ENCODE measurements at regions not wholly inside any gene's neighbourhood (a gene's known extent, or its start where the extent isn't known, plus 50 kb on each side); places are given as distances from the start of the nearest gene placed in this dataset.

DNA sequence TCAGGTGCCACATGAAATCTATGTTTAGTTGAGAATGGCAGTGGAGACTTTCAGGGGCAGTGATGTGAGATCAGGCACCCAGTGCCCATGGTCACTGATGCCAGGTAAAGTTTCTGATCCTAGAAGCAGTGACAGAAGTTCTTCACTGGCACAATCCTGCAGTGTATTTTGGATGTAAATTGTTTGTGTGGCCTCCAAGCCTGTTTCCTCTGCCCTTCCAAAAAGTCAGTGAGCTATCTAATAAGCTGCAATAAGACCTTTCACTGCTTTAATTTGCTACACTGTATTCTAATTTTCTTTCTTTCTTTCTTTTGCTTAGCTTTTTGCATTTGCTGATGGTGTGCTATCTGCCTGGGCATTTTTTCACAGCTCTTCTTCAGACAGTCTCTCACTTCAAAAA lies 1348.6 kb downstream of the ADGRL3 start:
- no peak for DNase-seq (ENCODE audit: extremely low read depth, insufficient read length)
- Histone ChIP-seq H3K4me3 (replicated peaks; ENCODE audit: low read depth, low read length) (no peak overlapping the region), H3K36me3 (ENCODE audit: control insufficient read depth, insufficient read depth, low read length) (no peaks in the 10 kb centered on the region), H3K27me3 (replicated peaks; ENCODE audit: control insufficient read depth, insufficient read depth, low read length) (no peaks in the 10 kb centered on the region)
- TF ChIP-seq, protein P1, sequence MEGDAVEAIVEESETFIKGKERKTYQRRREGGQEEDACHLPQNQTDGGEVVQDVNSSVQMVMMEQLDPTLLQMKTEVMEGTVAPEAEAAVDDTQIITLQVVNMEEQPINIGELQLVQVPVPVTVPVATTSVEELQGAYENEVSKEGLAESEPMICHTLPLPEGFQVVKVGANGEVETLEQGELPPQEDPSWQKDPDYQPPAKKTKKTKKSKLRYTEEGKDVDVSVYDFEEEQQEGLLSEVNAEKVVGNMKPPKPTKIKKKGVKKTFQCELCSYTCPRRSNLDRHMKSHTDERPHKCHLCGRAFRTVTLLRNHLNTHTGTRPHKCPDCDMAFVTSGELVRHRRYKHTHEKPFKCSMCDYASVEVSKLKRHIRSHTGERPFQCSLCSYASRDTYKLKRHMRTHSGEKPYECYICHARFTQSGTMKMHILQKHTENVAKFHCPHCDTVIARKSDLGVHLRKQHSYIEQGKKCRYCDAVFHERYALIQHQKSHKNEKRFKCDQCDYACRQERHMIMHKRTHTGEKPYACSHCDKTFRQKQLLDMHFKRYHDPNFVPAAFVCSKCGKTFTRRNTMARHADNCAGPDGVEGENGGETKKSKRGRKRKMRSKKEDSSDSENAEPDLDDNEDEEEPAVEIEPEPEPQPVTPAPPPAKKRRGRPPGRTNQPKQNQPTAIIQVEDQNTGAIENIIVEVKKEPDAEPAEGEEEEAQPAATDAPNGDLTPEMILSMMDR (IDR thresholded peaks at IDR 0.05; ENCODE audit: insufficient read depth, low read length, poor library complexity, severe bottlenecking) = no peak

DNA sequence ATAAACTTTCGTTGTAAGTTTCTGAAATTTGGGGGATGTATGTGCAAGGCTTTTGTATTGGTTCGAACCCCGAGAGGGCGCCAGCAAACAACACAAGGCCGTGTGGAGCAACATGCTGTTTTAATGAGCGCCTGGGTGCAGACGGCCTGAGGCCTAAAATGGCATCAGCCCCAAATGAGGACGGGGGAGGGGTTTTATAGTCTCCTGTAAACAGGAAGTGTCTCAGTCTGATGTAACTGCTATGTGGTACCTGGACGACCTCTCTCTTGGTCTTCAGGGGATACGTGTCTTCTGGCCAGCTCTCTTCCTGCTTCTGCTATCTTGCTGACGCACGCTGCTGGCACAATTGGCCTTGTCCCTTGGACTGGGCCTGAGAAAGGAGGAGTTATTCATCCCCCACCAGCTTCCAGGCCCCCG lies 1348.0 kb downstream of the ADGRL3 start:
- H3K4me3 ChIP-seq (replicated peaks; ENCODE audit: low read depth, low read length) = no peak overlapping the region
- no peak for DNase-seq (ENCODE audit: extremely low read depth, insufficient read length)
- TF ChIP-seq, protein P1 (IDR thresholded peaks at IDR 0.05; ENCODE audit: insufficient read depth, low read length, poor library complexity, severe bottlenecking) = no peak
- H3K27me3 ChIP-seq (replicated peaks; ENCODE audit: control insufficient read depth, insufficient read depth, low read length) = no peaks in the 10 kb centered on the region
- H3K36me3 ChIP-seq (ENCODE audit: control insufficient read depth, insufficient read depth, low read length) = no peaks in the 10 kb centered on the region

DNA sequence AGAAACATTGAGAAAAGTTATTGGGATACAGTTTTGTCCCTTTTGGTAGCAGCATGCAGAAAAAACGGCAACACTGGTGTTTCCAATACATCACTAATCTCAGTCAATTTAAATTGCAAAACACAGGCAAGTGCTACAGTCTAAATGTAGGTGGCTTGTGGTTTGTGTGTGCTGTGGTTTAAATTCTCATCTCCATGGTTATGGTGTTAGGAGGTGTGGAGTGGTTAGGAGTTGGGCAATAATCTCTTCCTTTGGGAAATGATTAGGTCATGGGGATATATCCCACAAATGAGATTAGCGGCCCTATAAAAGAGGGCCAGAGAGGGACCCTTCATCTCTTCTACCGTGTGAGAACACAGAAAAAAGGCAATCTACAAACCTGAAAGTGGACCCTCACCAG lies 1344.3 kb downstream of the ADGRL3 start:
- TF ChIP-seq, protein P1 (IDR thresholded peaks at IDR 0.05; ENCODE audit: insufficient read depth, low read length, poor library complexity, severe bottlenecking) = no peak

DNA sequence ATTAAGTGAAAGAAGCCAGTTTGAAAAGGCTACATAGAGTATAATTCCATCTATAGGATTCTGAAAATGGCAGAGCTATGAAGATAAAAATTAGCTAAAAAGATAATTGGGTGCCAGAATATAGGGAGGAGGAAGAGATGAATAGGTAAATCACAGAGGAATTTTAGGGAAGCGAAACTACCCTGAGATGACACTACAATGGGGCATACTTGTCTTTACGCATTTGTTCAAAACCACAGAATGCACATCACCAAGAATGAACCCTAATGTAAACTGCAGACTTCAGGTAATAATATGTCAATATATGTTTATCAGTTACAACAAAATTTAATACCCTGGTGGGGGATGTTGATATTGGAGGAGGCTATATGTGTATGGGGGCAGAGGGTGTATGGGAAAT lies 1342.9 kb downstream of the ADGRL3 start:
- TF ChIP-seq, protein P1 (IDR thresholded peaks at IDR 0.05; ENCODE audit: insufficient read depth, low read length, poor library complexity, severe bottlenecking) = no peak
- H3K27me3 ChIP-seq (replicated peaks; ENCODE audit: control insufficient read depth, insufficient read depth, low read length) = no peaks in the 10 kb centered on the region
- no peak overlapping the region for H3K4me3 ChIP-seq (replicated peaks; ENCODE audit: low read depth, low read length)
- DNase-seq (ENCODE audit: extremely low read depth, insufficient read length) = no peak
- no peaks in the 10 kb centered on the region for H3K36me3 ChIP-seq (ENCODE audit: control insufficient read depth, insufficient read depth, low read length)

More for the DNA sequence above, 1344.3 kb downstream of the ADGRL3 start:
- Histone ChIP-seq H3K36me3 (ENCODE audit: control insufficient read depth, insufficient read depth, low read length) (no peaks in the 10 kb centered on the region), H3K27me3 (replicated peaks; ENCODE audit: control insufficient read depth, insufficient read depth, low read length) (no peaks in the 10 kb centered on the region), H3K4me3 (replicated peaks; ENCODE audit: low read depth, low read length) (no peak overlapping the region)
- no peak for DNase-seq (ENCODE audit: extremely low read depth, insufficient read length)

DNA sequence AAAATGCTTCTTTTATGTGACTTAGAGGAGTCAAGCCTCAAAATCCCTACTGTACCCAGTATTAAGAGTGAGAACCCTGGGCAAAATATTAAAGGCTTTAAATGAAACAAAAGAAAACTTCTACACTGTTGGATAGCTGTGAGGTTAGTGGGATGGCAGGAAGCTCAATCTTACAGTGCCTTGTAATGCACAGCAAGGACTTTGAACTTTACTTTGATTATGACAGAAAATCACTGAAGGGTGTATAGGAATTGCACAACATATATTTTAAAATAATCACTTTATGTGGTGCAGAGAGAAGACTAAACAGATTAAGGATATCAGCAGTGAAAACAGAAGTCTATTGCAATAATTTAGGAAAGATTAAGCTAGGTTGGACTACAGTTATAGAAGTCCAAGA lies 1333.4 kb downstream of the ADGRL3 start:
- Histone ChIP-seq H3K4me3 (replicated peaks; ENCODE audit: low read depth, low read length) (no peak overlapping the region), H3K36me3 (ENCODE audit: control insufficient read depth, insufficient read depth, low read length) (no peaks in the 10 kb centered on the region), H3K27me3 (replicated peaks; ENCODE audit: control insufficient read depth, insufficient read depth, low read length) (no peaks in the 10 kb centered on the region)
- TF ChIP-seq, protein P1 (IDR thresholded peaks at IDR 0.05; ENCODE audit: insufficient read depth, low read length, poor library complexity, severe bottlenecking) = no peak
- DNase-seq (ENCODE audit: extremely low read depth, insufficient read length) = no peak

DNA sequence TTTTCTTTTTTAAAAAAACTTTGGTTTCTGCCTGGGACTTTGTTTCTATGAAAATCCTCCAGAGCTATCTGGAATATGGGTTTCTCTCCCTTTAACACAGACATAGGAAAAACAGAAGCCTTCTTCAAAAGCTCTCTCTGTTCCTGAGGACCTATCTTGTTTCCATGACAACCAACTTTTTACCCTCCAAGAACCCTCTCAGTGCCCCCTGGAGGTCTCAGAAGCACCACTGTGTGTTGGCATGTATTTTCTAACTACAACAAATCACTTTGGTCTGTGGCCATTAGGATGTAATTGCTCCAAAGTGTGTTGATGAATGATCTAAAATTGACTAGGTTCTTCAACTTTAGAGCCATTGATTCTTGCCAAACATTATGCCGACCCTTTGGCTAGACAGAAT lies 1331.6 kb downstream of the ADGRL3 start:
- DNase-seq (ENCODE audit: extremely low read depth, insufficient read length) = no peak

More for the DNA sequence above, 1331.6 kb downstream of the ADGRL3 start:
- Histone ChIP-seq H3K36me3 (ENCODE audit: control insufficient read depth, insufficient read depth, low read length) (no peaks in the 10 kb centered on the region), H3K4me3 (replicated peaks; ENCODE audit: low read depth, low read length) (no peak overlapping the region), H3K27me3 (replicated peaks; ENCODE audit: control insufficient read depth, insufficient read depth, low read length) (no peaks in the 10 kb centered on the region)
- TF ChIP-seq, protein P1 (IDR thresholded peaks at IDR 0.05; ENCODE audit: insufficient read depth, low read length, poor library complexity, severe bottlenecking) = no peak

Measured in GM06990 (cell line).